Heart left ventricle (tissue), 16 donors: ENCODE measurements at regions not wholly inside any gene's neighbourhood (a gene's known extent, or its start where the extent isn't known, plus 50 kb on each side); places are given as distances from the start of the nearest gene placed in this dataset.

ENCODE experiments used
- ATAC-seq, 4 donors: fragments of 200-7000 bp; cut with Tn5 transposase; one replicate each; pipeline ENCODE4 v1.9.1; 2020 to 2022; ENCODE audit warnings: moderate library complexity in 4 of 4, mild to moderate bottlenecking in 3 of 4, moderate number of reproducible peaks in 1 of 4
- DNase-seq, 5 donors: peaks; one replicate each; pipeline ENCODE4 v3.0.0-alpha.2; 2020
- H3K27ac ChIP-seq, 12 donors: fragments of 200-600 bp; sonication (generic) in 4 of 12; one replicate each; pipeline versions ENCODE4 v1.5.0 to v1.8.0; 2016 to 2022; ENCODE audit warnings: mild to moderate bottlenecking in 2 of 12
- H3K27me3 ChIP-seq, 9 donors: fragments of 200-600 bp; sonication (generic) in 2 of 9; one replicate each; pipeline versions ENCODE4 v1.5.1 to v1.8.0; 2016 to 2022; ENCODE audit warnings: mild to moderate bottlenecking in 3 of 9
- H3K36me3 ChIP-seq, 9 donors: fragments of 200-600 bp; sonication (generic) in 2 of 9; one replicate each; pipeline versions ENCODE4 v1.5.0 to v1.8.0; 2018 to 2022; ENCODE audit warnings: mild to moderate bottlenecking in 2 of 9
- H3K4me1 ChIP-seq, 12 donors: fragments of 200-600 bp; sonication (generic) in 4 of 12; one replicate each; pipeline versions ENCODE4 v1.5.0 to v1.8.0; 2016 to 2022; ENCODE audit warnings: mild to moderate bottlenecking in 3 of 12
- H3K4me3 ChIP-seq, 12 donors: fragments of 200-600 bp; sonication (generic) in 4 of 12; one replicate each; pipeline versions ENCODE4 v1.5.0 to v1.8.0; 2017 to 2022; ENCODE audit warnings: mild to moderate bottlenecking in 9 of 12, moderate library complexity in 4 of 12
- H3K9me3 ChIP-seq, 12 donors: fragments of 200-600 bp; sonication (generic) in 4 of 12; one replicate each; pipeline versions ENCODE4 v1.5.0 to v1.8.0; 2016 to 2022; ENCODE audit warnings: mild to moderate bottlenecking in 1 of 12
- POLR2A ChIP-seq, 2 donors: fragments of 450-650 bp; IDR thresholded peaks; one replicate each; pipeline ENCODE4 v1.6.1; 2017; ENCODE audit warnings: antibody characterized with exemption in 2 of 2, mild to moderate bottlenecking in 2 of 2, moderate library complexity in 2 of 2
- WGBS, 4 donors: extraction: QIAGEN DNeasy Blood & Tissue Kit in 2 of 4; methylation state at CpG; one replicate each; pipeline versions ENCODE4 v1.1.5 to v1.1.7; 2013 to 2018; 5-methylcytosine and 5-hydroxymethylcytosine counted together
- intact Hi-C, 10 donors: fragments of 100-400 bp; cut with DNase I; formaldehyde crosslinking; loops; one replicate each; pipeline versions ENCODE4 v1.11.1 to v1.14.2; 2022
- TF ChIP-seq, protein P1 (sequence below), 12 donors: fragments of 200-600 bp; sonication (generic) in 4 of 12; IDR thresholded peaks; one replicate each; pipeline versions ENCODE4 v1.5.0 to v1.8.0; 2018 to 2022; ENCODE audit warnings: antibody characterized with exemption in 12 of 12, mild to moderate bottlenecking in 5 of 12
- donor health status: ischemic (EF 13 %, LVEDD 7.1; RV severe dilation, severe dysfunction).
- donor health status: healthy with polysubstance abuse.
- donor health status: DM: no; HTN: yes; CAD: no.
- donor health status: DM: no; HTN: no; CAD: no.
- donor health status: ischemic (EF 25% LVEDD 6.9; RV normal size, moderate dysfunction).
- donor health status: ischemic (EF 25% LVEDD 5.7; RV mildly dilated, moderate dysfunction).
- donor health status: healthy.
- donor health status: DM: yes; HTN: yes; CAD: no.
- donor health status: ischemic (EF 35%, LVEDD 5.7; RV mildly dilated, moderate dysfunction).
- donor health status: nonischemic (EF 11% LVEDD 7.7; RV severe dilation, severe dysfunction).
- donor health status: DM: yes; HTN: yes; CAD: no.
- donor health status: PGD.
- donor health status: ischemic (EF 29% LVEDD 5.4; RV normal size, mild dysfunction).
- donor health status: nonischemic (EF 23%, LVEDD 6.1; RV moderate dilation, normal function).

DNA sequence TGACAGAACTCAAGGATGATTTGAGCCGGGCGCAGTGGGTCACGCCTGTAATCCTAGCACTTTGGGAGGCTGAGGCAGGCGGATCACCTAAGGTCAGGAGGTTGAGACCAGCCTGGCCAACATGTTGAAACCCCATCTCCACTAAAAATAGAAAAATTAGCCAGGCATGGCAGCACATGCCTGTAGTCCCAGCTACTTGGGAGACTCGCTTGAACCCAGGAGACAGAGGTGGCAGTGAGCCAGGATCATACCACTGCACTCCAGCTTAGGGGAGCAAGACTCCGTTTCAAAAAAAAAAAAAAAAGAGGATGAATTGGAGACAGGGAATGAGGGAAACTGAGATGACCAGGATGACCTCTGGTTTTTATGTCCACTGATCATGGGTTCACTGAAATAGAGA lies 60.4 kb upstream of the CDIN1 start:
- ATAC-seq = no peak
- DNase-seq = no peak
- Histone ChIP-seq H3K27ac (no peak overlapping the region), H3K27me3 (no peaks in the 10 kb centered on the region), H3K9me3 (no peaks in the 10 kb centered on the region), H3K4me1 (no peaks in the 10 kb centered on the region), H3K36me3 (no peaks in the 10 kb centered on the region), H3K4me3 (no peak overlapping the region)
- no peak for TF ChIP-seq POLR2A (IDR thresholded peaks at IDR 0.05)
- TF ChIP-seq, protein P1, sequence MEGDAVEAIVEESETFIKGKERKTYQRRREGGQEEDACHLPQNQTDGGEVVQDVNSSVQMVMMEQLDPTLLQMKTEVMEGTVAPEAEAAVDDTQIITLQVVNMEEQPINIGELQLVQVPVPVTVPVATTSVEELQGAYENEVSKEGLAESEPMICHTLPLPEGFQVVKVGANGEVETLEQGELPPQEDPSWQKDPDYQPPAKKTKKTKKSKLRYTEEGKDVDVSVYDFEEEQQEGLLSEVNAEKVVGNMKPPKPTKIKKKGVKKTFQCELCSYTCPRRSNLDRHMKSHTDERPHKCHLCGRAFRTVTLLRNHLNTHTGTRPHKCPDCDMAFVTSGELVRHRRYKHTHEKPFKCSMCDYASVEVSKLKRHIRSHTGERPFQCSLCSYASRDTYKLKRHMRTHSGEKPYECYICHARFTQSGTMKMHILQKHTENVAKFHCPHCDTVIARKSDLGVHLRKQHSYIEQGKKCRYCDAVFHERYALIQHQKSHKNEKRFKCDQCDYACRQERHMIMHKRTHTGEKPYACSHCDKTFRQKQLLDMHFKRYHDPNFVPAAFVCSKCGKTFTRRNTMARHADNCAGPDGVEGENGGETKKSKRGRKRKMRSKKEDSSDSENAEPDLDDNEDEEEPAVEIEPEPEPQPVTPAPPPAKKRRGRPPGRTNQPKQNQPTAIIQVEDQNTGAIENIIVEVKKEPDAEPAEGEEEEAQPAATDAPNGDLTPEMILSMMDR (IDR thresholded peaks at IDR 0.05) = no peak
- intact Hi-C loops = loop anchor here in 1 of 10 donors (10.0 kb wide), 1 partner anchor 626 kb away; no protein-coding TSS in a partner anchor
- 79 to 95% (median 86%) methylated on average over 6 of the region's 6 CpGs for WGBS, 4 donors

DNA sequence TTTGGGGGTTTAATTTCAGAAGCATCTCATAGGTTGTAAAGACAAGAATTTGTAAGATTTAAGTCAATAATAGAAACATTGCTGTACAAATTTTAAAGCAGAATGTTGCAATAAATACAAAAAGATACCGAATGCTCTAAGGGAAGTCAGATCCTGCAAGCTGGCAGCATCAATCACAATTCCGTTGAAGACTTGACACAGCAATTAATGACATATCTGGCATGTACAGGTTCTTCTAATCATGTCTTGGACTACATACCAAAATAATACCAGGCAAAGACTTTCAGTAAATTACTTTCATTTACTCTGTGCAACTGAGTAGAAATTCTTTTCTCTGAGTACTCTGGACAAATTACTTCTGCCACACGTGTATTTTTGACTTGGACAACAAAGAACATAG lies 54.0 kb upstream of the CDIN1 start:
- Histone ChIP-seq H3K27ac (no peak overlapping the region), H3K36me3 (no peaks in the 10 kb centered on the region), H3K9me3 (no peaks in the 10 kb centered on the region), H3K4me1 (no peaks in the 10 kb centered on the region), H3K27me3 (no peaks in the 10 kb centered on the region), H3K4me3 (no peak overlapping the region)
- intact Hi-C loops = loop anchor here in 1 of 10 donors (10.0 kb wide), 1 partner anchor 339 kb away; no protein-coding TSS in a partner anchor
- WGBS, 4 donors = 76 to 89% (median 87%) methylated on average over 3 of the region's 3 CpGs
- ATAC-seq (no peak), DNase-seq (no peak)
- TF ChIP-seq, protein P1 (IDR thresholded peaks at IDR 0.05) = no peak
- no peak for TF ChIP-seq POLR2A (IDR thresholded peaks at IDR 0.05)

DNA sequence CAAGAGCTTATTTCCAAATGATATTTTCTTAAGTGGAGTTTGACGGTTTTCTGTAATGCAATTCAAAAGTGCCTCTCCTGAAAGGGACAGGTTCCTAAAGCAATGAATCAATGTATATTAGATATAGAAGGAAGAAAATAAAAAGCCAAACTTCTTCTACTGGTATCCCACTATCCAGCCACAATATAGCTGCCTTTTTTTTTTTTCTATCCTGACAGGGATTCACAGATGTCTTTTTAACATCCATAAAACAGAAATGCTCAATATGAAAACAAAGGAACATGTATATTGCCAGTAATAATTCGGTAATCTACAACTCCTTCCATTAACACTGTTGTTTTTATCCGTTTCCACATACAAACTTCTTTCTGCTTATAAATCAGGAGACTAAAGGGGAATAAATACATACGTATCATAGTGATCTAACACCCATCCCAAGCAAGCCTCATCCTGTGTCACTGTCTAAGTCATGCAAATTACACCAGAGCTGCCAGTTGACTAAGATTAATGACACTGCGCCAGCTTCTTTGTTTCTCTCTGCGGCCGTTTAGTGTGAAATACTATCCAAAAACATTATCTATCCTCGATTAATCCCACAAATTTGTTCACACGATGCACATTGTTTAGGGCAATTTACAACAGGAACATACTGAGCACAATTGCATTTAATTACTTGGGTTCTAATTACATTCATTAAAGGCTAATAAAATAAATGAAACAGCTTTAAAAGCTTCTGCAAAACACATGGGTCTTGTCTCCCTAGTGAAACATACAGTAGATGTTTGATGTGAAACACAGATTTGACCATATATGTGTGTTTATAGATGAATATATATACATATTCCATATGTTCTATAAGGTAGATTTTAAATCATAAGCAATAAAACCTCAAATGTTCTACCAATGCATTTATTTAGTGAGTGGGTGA lies 51.9 kb upstream of the CDIN1 start:
- Histone ChIP-seq H3K36me3 (no peaks in the 10 kb centered on the region), H3K4me3 (no peak overlapping the region), H3K9me3 (no peaks in the 10 kb centered on the region), H3K27me3 (no peaks in the 10 kb centered on the region), H3K4me1 (no peaks in the 10 kb centered on the region), H3K27ac (no peak overlapping the region)
- WGBS, 4 donors = 57 to 75% (median 67%) methylated on average over 9 of the region's 9 CpGs
- ATAC-seq = no peak
- intact Hi-C loops = loop anchor here in 1 of 10 donors (10.0 kb wide), 1 partner anchor 337 kb away; no protein-coding TSS in a partner anchor
- DNase-seq = no peak
- no peak for TF ChIP-seq POLR2A (IDR thresholded peaks at IDR 0.05)
- TF ChIP-seq, protein P1 (IDR thresholded peaks at IDR 0.05) = no peak

- H3K4me1 ChIP-seq = no peaks in the 10 kb centered on the region
- no peak for TF ChIP-seq POLR2A (IDR thresholded peaks at IDR 0.05)
- TF ChIP-seq, protein P1 (IDR thresholded peaks at IDR 0.05) = no peak
- no peaks in the 10 kb centered on the region for H3K36me3 ChIP-seq
- no peaks in the 10 kb centered on the region for H3K9me3 ChIP-seq
- no peak overlapping the region for H3K4me3 ChIP-seq
- DNase-seq (no peak), ATAC-seq (no peak)
- intact Hi-C loops = loop anchor here in 2 of 10 donors (10.0 kb wide), 2 partner anchors 205 to 335 kb away; no protein-coding TSS in a partner anchor
- H3K27ac ChIP-seq = no peak overlapping the region
- 84 to 90% (median 86%) methylated on average over 7 of the region's 7 CpGs for WGBS, 4 donors
- no peaks in the 10 kb centered on the region for H3K27me3 ChIP-seq
Measured at GRCh38 chr15:36529296-36530011, 50.0 kb upstream of the CDIN1 start.
